ENCODE measurements at regions not wholly inside any gene's neighbourhood (a gene's known extent, or its start where the extent isn't known, plus 50 kb on each side); places are given as distances from the start of the nearest gene placed in this dataset.

DNA sequence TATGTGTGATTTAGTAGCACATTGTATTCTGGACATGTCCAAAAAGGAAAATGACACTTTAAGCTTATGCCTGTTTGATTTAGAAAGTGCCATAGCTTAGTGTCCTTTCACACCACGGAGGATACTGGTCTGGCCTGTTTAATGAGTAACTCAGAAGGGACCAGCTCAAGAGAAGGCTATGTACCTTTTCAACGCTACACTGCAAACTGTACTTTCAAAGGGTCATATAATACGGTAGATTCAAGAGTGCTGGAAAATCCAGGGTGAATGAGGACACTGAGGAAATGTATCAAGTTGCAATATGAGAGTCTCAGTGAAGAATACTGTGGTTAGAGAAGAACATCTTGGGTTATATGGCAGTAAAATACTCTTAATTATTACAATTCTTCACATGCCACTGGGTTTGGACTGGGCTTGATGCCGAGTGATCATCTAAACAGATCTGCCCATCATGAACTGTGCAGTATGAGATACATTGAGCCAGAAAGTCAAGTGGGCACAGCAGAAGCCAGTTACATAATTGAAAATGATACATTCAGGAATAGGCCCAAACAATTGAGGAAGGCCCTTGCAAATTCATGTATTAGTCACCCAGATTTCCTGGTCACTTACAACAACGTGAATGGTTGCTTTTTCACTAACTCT, 1211.5 kb upstream of the CDH9 start (continued):
- no peak for TF ChIP-seq CHD2 (IDR thresholded peaks at IDR 0.05; ENCODE audit: low read length)
- no peak for TF ChIP-seq SIRT6 (IDR thresholded peaks at IDR 0.05; ENCODE audit: low read length)
- no peak for TF ChIP-seq POLR2AphosphoS5 (IDR thresholded peaks at IDR 0.05; ENCODE audit: low read depth, low read length)
- TF ChIP-seq RFX5 (IDR thresholded peaks at IDR 0.05; ENCODE audit: borderline replicate concordance, low read depth, low read length): no peak
- no peak for TF ChIP-seq NANOG (IDR thresholded peaks at IDR 0.05; ENCODE audit: insufficient read depth, low read depth, low read length, poor library complexity, severe bottlenecking)

Data from H1 (cell line).